Adrenal gland (tissue), 5 donors: ENCODE measurements at regions not wholly inside any gene's neighbourhood (a gene's known extent, or its start where the extent isn't known, plus 50 kb on each side); places are given as distances from the start of the nearest gene placed in this dataset.

ENCODE experiments used
- CTCF ChIP-seq, 6 experiments: fragments of 450-650 bp in 4 of 6; fragments of 200-600 bp in 2 of 6; sonication (generic) in 1 of 6; IDR thresholded peaks; 1 replicate in 5 of 6; 2 replicates in 1 of 6; pipeline versions ENCODE4 v1.5.1 to v1.8.0; 2016 to 2021; ENCODE audit warnings: antibody characterized with exemption in 6 of 6, mild to moderate bottlenecking in 2 of 6, moderate library complexity in 1 of 6
- POLR2A ChIP-seq, 2 donors: fragments of 450-650 bp; IDR thresholded peaks; one replicate each; pipeline ENCODE4 v1.6.1; 2017; ENCODE audit warnings: antibody characterized with exemption in 2 of 2, mild to moderate bottlenecking in 2 of 2, moderate library complexity in 1 of 2
- donor health status: DM: no; HTN: no; CAD: no.

DNA sequence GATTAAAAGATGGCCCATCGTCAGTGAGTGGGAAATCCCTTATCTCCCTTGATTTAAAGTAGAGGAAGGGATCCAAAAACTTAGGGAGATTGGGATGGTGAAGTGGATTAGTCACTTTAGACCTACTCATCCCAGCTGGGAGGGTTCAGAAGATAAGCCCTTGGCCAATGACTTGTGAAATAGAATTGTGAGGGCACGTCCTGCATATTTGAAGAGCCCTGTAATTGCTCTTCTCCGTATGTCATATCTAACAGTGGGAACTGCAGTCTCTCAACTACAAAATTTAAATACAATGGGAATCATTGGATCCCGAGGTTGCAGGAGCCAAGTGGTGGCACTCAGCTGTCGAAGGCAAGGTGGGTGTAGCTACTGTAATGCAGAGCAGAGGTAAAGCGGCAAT lies 65.4 kb upstream of the C9orf72 start:
- TF ChIP-seq CTCF (IDR thresholded peaks at IDR 0.05) (no peak), POLR2A (IDR thresholded peaks at IDR 0.05) (no peak)
